SK-N-MC (cell line): ENCODE measurements at regions not wholly inside any gene's neighbourhood (a gene's known extent, or its start where the extent isn't known, plus 50 kb on each side); places are given as distances from the start of the nearest gene placed in this dataset.

Source experiments
- EZH2 ChIP-seq: fragments of 200-600 bp; sonication (generic); IDR thresholded peaks from one replicate; pipeline ENCODE4 v1.6.1; 2017; ENCODE audit warnings: antibody characterized with exemption
- POLR2AphosphoS5 ChIP-seq: IDR thresholded peaks from 2 replicates; pipeline ENCODE4 v1.6.1; 2012; ENCODE audit warnings: mild to moderate bottlenecking, low read depth, low read length, borderline replicate concordance

DNA sequence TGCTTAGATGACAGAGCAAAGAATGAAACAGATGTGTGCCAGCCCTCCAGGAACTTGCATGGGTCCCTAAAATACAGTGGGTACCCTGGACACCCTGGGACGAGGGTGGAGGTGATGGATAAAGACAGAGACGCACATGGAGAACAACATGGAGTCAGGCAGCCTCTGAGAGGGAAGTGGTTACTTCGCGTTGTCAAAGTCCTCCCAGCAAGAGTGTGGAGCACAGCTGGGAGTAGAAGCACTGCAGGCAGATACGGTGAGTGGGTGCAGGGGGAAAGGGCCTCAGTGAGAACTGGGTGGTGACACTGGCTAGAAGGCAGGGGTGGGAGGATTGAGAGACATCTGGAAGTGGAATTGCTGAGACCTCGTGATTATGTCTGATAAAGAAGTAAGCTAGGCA, 70.8 kb upstream of the PRR20G start:
- no peak for TF ChIP-seq EZH2
- no peak for TF ChIP-seq POLR2AphosphoS5
